ENCODE measurements at regions not wholly inside any gene's neighbourhood (a gene's known extent, or its start where the extent isn't known, plus 50 kb on each side); places are given as distances from the start of the nearest gene placed in this dataset.

DNA sequence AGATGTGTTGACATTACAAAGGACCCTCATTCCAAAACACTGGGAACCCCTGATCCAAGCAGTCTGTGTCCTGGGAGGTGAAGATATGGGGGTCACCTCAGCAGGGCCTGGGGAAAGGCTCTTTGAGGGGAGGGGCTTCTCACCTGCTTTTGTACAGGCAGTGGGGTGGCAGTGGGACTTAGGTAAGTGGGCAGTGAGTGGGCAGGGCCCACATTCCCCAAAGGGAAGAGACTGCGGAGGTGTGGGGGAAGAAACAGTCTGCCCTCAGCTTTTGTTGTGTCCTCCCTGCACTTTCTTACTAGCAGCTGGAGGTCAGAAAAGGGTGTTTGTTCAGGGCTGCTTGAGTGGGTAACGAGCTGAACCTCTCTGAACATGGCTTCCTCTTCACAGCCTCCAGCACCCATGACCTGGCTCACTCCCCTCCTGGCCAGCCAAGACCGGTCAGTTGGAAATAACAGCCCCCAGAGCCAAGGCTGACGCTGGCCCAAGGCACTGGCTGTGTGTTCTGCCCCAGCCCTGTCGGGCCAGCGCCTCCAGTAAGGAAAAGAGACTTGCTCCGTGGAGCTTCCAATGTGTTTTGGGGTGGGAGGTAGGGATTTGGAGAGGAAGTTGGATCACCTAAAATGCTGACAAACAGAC, 173.5 kb downstream of the PSMG1 start:
- Histone ChIP-seq H3K27ac (no peak overlapping the region), H3K4me3 (no peak overlapping the region), H3K4me1 (replicated peaks; ENCODE audit: insufficient read depth) (peaks cover 14% of the 10 kb centered on the region), H3K9me3 (ENCODE audit: insufficient read depth, low read depth) (no peaks in the 10 kb centered on the region), H3K79me2 (ENCODE audit: low read depth) (no peaks in the 10 kb centered on the region), H3K4me2 (no peak overlapping the region), H4K20me1 (ENCODE audit: insufficient read depth) (no peaks in the 10 kb centered on the region), H2AFZ (no peak overlapping the region), H3K27me3 (ENCODE audit: insufficient read depth, low read depth) (no peaks in the 10 kb centered on the region), H3K36me3 (ENCODE audit: low read depth) (no peaks in the 10 kb centered on the region), H3F3A (ENCODE audit: insufficient read depth, low read depth) (peaks cover 19% of the 10 kb centered on the region; the same call in 1 of the 2 replicates), H3K9me2 (ENCODE audit: insufficient read depth) (no peaks in the 10 kb centered on the region)
- BruUV-seq (replicated peaks) = no TSS peak
- TF ChIP-seq, protein P1, sequence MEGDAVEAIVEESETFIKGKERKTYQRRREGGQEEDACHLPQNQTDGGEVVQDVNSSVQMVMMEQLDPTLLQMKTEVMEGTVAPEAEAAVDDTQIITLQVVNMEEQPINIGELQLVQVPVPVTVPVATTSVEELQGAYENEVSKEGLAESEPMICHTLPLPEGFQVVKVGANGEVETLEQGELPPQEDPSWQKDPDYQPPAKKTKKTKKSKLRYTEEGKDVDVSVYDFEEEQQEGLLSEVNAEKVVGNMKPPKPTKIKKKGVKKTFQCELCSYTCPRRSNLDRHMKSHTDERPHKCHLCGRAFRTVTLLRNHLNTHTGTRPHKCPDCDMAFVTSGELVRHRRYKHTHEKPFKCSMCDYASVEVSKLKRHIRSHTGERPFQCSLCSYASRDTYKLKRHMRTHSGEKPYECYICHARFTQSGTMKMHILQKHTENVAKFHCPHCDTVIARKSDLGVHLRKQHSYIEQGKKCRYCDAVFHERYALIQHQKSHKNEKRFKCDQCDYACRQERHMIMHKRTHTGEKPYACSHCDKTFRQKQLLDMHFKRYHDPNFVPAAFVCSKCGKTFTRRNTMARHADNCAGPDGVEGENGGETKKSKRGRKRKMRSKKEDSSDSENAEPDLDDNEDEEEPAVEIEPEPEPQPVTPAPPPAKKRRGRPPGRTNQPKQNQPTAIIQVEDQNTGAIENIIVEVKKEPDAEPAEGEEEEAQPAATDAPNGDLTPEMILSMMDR (conservative IDR thresholded peaks at IDR 0.05) = no peak
- TF ChIP-seq EZH2 (IDR thresholded peaks at IDR 0.05; ENCODE audit: low read depth) = no peak
- CTCF ChIA-PET = no interaction called here
- POLR2A ChIA-PET (ENCODE audit: unreplicated experiment) = no interaction called here
- DNase-seq = no peak
- intact Hi-C loops (cut with micrococcal nuclease; ENCODE audit: unreplicated experiment) = no loop called here

DNA sequence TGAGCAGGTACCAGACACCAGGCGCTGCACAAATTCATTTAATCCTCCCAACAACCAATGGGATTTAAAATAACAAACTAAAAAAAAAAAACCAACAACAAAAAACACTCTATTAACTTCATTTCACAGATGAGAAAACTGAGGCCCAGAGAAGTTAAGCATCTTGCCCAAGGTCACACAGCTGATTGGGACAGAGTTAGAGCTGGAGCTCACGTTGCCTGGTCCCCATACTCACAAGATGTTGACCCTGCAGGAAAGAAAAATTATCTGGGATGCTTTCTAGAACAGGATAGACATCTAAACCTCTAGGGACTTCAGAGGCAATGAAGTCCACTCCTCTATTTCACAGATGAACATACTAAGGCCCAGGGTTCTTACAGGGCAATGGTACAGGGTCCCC, 175.3 kb downstream of the PSMG1 start:
- peaks cover 8% of the 10 kb centered on the region for H3K4me1 ChIP-seq (replicated peaks; ENCODE audit: insufficient read depth)
- H3K79me2 ChIP-seq (ENCODE audit: low read depth) = no peaks in the 10 kb centered on the region
- no peaks in the 10 kb centered on the region for H3K36me3 ChIP-seq (ENCODE audit: low read depth)
- ChIA-PET CTCF (no interaction called here), POLR2A (ENCODE audit: unreplicated experiment) (interaction anchor here (0.6 kb wide), 1 partner anchor 74 kb away, joined by 6 read pairs; no protein-coding TSS in a partner anchor)
- peak overlapping the region; percentile 55; the same call in 1 of the 2 replicates for H3K4me2 ChIP-seq
- no peaks in the 10 kb centered on the region for H4K20me1 ChIP-seq (ENCODE audit: insufficient read depth)
- no peaks in the 10 kb centered on the region for H3K9me3 ChIP-seq (ENCODE audit: insufficient read depth, low read depth)
- H3K27me3 ChIP-seq (ENCODE audit: insufficient read depth, low read depth) = no peaks in the 10 kb centered on the region
- DNase-seq = no peak
- H2AFZ ChIP-seq = no peak overlapping the region
- H3K9me2 ChIP-seq (ENCODE audit: insufficient read depth) = no peaks in the 10 kb centered on the region
- H3F3A ChIP-seq (ENCODE audit: insufficient read depth, low read depth) = peaks cover 14% of the 10 kb centered on the region; the same call in 1 of the 2 replicates
- no peak for TF ChIP-seq EZH2 (IDR thresholded peaks at IDR 0.05; ENCODE audit: low read depth)
- TF ChIP-seq, protein P1 (conservative IDR thresholded peaks at IDR 0.05) = no peak
- no TSS peak for BruUV-seq (replicated peaks)
- H3K27ac ChIP-seq = peak overlapping the region; percentile 45
- intact Hi-C loops (cut with micrococcal nuclease; ENCODE audit: unreplicated experiment) = loop anchor here (1.0 kb wide), 1 partner anchor 13 kb away; no protein-coding TSS in a partner anchor
- H3K4me3 ChIP-seq = no peak overlapping the region

DNA sequence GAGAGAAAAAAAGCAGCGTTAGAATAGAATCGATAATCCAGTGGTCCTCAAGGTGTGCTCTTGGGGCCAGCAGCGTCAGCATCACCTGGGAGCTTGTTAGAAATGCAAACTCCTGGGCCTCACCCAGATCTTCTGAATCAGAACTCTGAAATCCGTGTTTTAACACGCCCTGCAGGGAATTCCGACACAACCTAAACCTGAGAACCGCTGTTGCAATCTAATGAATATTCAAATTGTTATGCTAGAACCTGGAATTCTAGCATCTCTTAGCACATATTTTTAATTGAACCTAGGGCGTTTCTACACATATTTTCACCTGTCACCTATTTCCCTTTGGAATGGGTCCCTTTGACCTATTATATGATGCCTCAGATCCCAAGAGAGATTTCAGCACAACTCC, 175.7 kb downstream of the PSMG1 start:
- TF ChIP-seq EZH2 (IDR thresholded peaks at IDR 0.05; ENCODE audit: low read depth) = no peak
- TF ChIP-seq, protein P1 (conservative IDR thresholded peaks at IDR 0.05) = no peak
- H3K79me2 ChIP-seq (ENCODE audit: low read depth) = no peaks in the 10 kb centered on the region
- no peaks in the 10 kb centered on the region for H3K36me3 ChIP-seq (ENCODE audit: low read depth)
- H2AFZ ChIP-seq = no peak overlapping the region
- H3K4me2 ChIP-seq = peak overlapping the region; percentile 55; the same call in 1 of the 2 replicates
- intact Hi-C loops (cut with micrococcal nuclease; ENCODE audit: unreplicated experiment) = loop anchor here (1.0 kb wide), 1 partner anchor 14 kb away; no protein-coding TSS in a partner anchor
- H4K20me1 ChIP-seq (ENCODE audit: insufficient read depth) = no peaks in the 10 kb centered on the region
- H3K9me3 ChIP-seq (ENCODE audit: insufficient read depth, low read depth) = no peaks in the 10 kb centered on the region
- peaks cover 14% of the 10 kb centered on the region; the same call in 1 of the 2 replicates for H3F3A ChIP-seq (ENCODE audit: insufficient read depth, low read depth)
- DNase-seq = peak; percentile 38 to 83
- no peaks in the 10 kb centered on the region for H3K9me2 ChIP-seq (ENCODE audit: insufficient read depth)
- H3K4me1 ChIP-seq (replicated peaks; ENCODE audit: insufficient read depth) = peaks cover 8% of the 10 kb centered on the region
- peak overlapping the region; percentile 45 for H3K27ac ChIP-seq
- BruUV-seq (replicated peaks) = no TSS peak
- H3K27me3 ChIP-seq (ENCODE audit: insufficient read depth, low read depth) = no peaks in the 10 kb centered on the region
- H3K4me3 ChIP-seq = no peak overlapping the region
- ChIA-PET POLR2A (ENCODE audit: unreplicated experiment) (interaction anchor here (0.6 kb wide), 1 partner anchor 74 kb away, joined by 6 read pairs; no protein-coding TSS in a partner anchor), CTCF (no interaction called here)

All from PC-9 (cell line).